CD4-positive, alpha-beta T cell (primary cell): ENCODE measurements at regions not wholly inside any gene's neighbourhood (a gene's known extent, or its start where the extent isn't known, plus 50 kb on each side); places are given as distances from the start of the nearest gene placed in this dataset.

ENCODE experiments used
- ATAC-seq: fragments of 200-7000 bp; cut with Tn5 transposase; one replicate; pipeline ENCODE4 v1.10.0; 2022; ENCODE audit warnings: mild to moderate bottlenecking; ENCODE audit not compliant: poor library complexity
- CTCF ChIA-PET: fragments of 350-600 bp; sonication (Branson Sonifier 250); formaldehyde crosslinking; loops from one replicate; lab custom pipeline; 2021; ENCODE audit warnings: antibody characterized with exemption, inconsistent platforms; lab: Charles Lee
- POLR2A ChIA-PET: fragments of 350-600 bp; sonication (Branson Sonifier 250); formaldehyde crosslinking; loops from one replicate; lab custom pipeline; 2021; ENCODE audit warnings: antibody characterized with exemption, inconsistent platforms; lab: Charles Lee
- DNase-seq, 14 experiments: peaks; one replicate each; pipeline ENCODE4 v3.0.0-alpha.2; 2013 to 2020; ENCODE audit warnings: mixed read lengths in 2 of 14
- H3K27ac ChIP-seq, 2 donors: one replicate each; pipeline versions ENCODE4 v1.5.1 to v1.7.0; 2013; ENCODE audit warnings: low read length in 2 of 2, low read depth in 1 of 2, mild to moderate bottlenecking in 1 of 2
- H3K27me3 ChIP-seq, 2 experiments: 1 replicate in 1 of 2; 2 replicates in 1 of 2; pipeline versions ENCODE4 v1.6.1 to v1.7.0; 2013; ENCODE audit warnings: low read length in 2 of 2, control low read depth in 1 of 2, mild to moderate bottlenecking in 1 of 2, moderate library complexity in 1 of 2; ENCODE audit not compliant: insufficient read depth in 2 of 2, control insufficient read depth in 1 of 2
- H3K36me3 ChIP-seq: one replicate; pipeline ENCODE4 v1.6.1; 2013; ENCODE audit warnings: low read length, control low read depth; ENCODE audit not compliant: insufficient read depth
- H3K4me1 ChIP-seq: one replicate; pipeline ENCODE4 v1.6.1; 2013; ENCODE audit warnings: low read length, control low read depth; ENCODE audit not compliant: insufficient read depth
- H3K4me3 ChIP-seq: one replicate; pipeline ENCODE4 v1.5.1; 2013; ENCODE audit warnings: mild to moderate bottlenecking, low read length, moderate library complexity
- H3K9me3 ChIP-seq, 2 experiments: 1 replicate in 1 of 2; 2 replicates in 1 of 2; pipeline versions ENCODE4 v1.6.1 to v1.7.0; 2013; ENCODE audit warnings: low read length in 2 of 2, mild to moderate bottlenecking in 2 of 2, control low read depth in 1 of 2, moderate library complexity in 1 of 2; ENCODE audit not compliant: control insufficient read depth in 1 of 2, insufficient read depth in 1 of 2
- H3K27ac Mint-ChIP-seq: one replicate; pipeline ENCODE4 v1.8.0; 2020; ENCODE audit warnings: mixed read lengths
- H3K27me3 Mint-ChIP-seq: one replicate; pipeline ENCODE4 v1.8.0; 2021; ENCODE audit warnings: mixed read lengths
- H3K36me3 Mint-ChIP-seq: one replicate; pipeline ENCODE4 v1.8.0; 2021; ENCODE audit warnings: low read depth, mixed read lengths
- H3K4me1 Mint-ChIP-seq: one replicate; pipeline ENCODE4 v1.8.0; 2021; ENCODE audit warnings: low read depth, mixed read lengths
- H3K4me3 Mint-ChIP-seq: one replicate; pipeline ENCODE4 v1.8.0; 2020; ENCODE audit warnings: mild to moderate bottlenecking, mixed read lengths
- H3K9me3 Mint-ChIP-seq: one replicate; pipeline ENCODE4 v1.8.0; 2020; ENCODE audit warnings: mixed read lengths
- intact Hi-C, 2 experiments: fragments of 100-400 bp; cut with DNase I in 1 of 2; cut with micrococcal nuclease in 1 of 2; formaldehyde crosslinking; loops; one replicate each; pipeline versions ENCODE4 v1.15.1 to v1.9.0; 2023 to 2025; cut with DNase I, micrococcal nuclease
- TF ChIP-seq, protein P1 (sequence below): fragments of 200-600 bp; IDR thresholded peaks from one replicate; pipeline ENCODE4 v1.8.0; 2022; ENCODE audit warnings: antibody characterized with exemption, mild to moderate bottlenecking

DNA sequence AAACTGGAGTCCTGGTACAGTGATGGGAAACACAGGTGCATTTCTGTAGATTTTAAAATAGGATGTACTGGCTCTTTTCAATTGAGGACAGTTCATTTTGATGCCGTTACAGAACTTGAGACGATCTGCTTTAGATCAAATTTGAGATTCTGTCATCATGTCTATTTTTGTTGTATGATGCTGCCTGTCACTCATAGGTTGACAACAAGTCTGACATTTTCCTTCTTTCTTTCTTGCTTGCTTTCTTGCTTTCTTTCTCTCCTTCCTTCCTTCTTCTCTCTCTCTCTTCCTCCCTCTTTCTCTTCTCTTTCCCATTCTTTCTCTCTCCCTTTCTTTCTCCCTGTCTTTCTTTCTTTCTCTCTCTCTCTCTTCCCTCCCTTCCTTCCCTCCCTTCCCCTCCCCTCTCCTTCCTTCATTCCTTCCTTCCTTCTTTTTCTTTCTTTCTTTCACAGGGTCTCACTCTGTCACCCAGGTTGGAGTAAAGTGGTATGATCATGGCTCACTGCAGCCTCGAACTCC, 152.6 kb upstream of the SGK1 start:
- POLR2A ChIA-PET = interaction anchor here (0.7 kb wide), 1 partner anchor 161 kb away, joined by 3 read pairs; no protein-coding TSS in a partner anchor
- no peak for ATAC-seq

DNA sequence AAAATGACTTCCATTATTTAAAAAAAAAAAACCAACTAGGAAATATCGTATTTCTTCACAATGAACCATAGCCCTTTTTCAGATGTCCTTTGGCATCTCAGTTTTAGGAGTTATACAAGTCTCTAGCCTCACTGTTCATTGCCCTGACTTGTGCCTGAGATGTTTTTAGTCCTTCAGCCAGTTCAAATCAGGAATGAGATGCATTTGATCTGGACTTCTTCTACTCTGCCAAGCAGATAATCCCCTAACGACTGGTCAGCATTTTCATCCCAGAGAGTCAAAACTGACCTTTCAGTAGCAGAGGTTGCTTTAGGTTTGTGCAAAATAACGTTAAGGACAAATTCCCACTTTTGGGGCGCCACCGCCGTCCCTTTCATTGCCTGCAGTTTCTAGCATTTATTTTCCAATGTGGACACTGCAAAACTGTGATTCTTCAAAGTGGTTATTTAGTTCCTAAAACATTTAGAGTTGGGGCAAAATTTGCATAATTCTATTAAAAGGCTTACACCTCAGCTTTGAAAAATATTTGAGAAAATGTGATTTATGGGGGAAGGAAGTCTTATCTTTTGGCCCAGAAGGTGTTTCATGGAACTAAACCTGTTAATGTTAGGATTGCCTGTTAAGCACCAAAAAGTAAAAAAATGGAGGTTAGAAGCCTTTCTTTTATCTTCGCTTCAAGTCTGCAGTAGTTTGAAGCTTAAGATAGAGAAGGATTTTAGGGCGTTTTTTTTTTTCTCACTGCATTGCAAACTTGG, 152.0 kb upstream of the SGK1 start:
- intact Hi-C loops = no loop called here
- Histone ChIP-seq H3K27ac (no peak overlapping the region), H3K4me1 (no peaks in the 10 kb centered on the region), H3K27me3 (no peaks in the 10 kb centered on the region), H3K9me3 (no peaks in the 10 kb centered on the region), H3K4me3 (no peak overlapping the region), H3K36me3 (no peaks in the 10 kb centered on the region)
- no peak overlapping the region for H3K4me3 Mint-ChIP-seq
- TF ChIP-seq, protein P1, sequence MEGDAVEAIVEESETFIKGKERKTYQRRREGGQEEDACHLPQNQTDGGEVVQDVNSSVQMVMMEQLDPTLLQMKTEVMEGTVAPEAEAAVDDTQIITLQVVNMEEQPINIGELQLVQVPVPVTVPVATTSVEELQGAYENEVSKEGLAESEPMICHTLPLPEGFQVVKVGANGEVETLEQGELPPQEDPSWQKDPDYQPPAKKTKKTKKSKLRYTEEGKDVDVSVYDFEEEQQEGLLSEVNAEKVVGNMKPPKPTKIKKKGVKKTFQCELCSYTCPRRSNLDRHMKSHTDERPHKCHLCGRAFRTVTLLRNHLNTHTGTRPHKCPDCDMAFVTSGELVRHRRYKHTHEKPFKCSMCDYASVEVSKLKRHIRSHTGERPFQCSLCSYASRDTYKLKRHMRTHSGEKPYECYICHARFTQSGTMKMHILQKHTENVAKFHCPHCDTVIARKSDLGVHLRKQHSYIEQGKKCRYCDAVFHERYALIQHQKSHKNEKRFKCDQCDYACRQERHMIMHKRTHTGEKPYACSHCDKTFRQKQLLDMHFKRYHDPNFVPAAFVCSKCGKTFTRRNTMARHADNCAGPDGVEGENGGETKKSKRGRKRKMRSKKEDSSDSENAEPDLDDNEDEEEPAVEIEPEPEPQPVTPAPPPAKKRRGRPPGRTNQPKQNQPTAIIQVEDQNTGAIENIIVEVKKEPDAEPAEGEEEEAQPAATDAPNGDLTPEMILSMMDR = no peak
- CTCF ChIA-PET = no interaction called here
- DNase-seq (no peak), ATAC-seq (no peak)
- H3K27ac Mint-ChIP-seq = no peak overlapping the region
- POLR2A ChIA-PET = interaction anchor here (0.6 to 0.7 kb wide), 2 partner anchors 161 to 466 kb away, joined by 3 to 5 read pairs; no protein-coding TSS in a partner anchor
- no peaks in the 10 kb centered on the region for H3K36me3 Mint-ChIP-seq
- H3K4me1 Mint-ChIP-seq = no peaks in the 10 kb centered on the region
- no peaks in the 10 kb centered on the region for H3K9me3 Mint-ChIP-seq
- H3K27me3 Mint-ChIP-seq = no peaks in the 10 kb centered on the region

More for the DNA sequence above, 152.6 kb upstream of the SGK1 start:
- Mint-ChIP-seq H3K4me1 (no peaks in the 10 kb centered on the region), H3K27me3 (no peaks in the 10 kb centered on the region), H3K36me3 (no peaks in the 10 kb centered on the region), H3K27ac (no peak overlapping the region), H3K9me3 (no peaks in the 10 kb centered on the region), H3K4me3 (no peak overlapping the region)
- no peaks in the 10 kb centered on the region for H3K36me3 ChIP-seq
- TF ChIP-seq, protein P1 = no peak
- no peak overlapping the region for H3K27ac ChIP-seq
- CTCF ChIA-PET = no interaction called here
- H3K9me3 ChIP-seq = no peaks in the 10 kb centered on the region
- no peak overlapping the region for H3K4me3 ChIP-seq
- intact Hi-C loops = no loop called here
- no peaks in the 10 kb centered on the region for H3K4me1 ChIP-seq
- DNase-seq = no peak
- no peaks in the 10 kb centered on the region for H3K27me3 ChIP-seq

DNA sequence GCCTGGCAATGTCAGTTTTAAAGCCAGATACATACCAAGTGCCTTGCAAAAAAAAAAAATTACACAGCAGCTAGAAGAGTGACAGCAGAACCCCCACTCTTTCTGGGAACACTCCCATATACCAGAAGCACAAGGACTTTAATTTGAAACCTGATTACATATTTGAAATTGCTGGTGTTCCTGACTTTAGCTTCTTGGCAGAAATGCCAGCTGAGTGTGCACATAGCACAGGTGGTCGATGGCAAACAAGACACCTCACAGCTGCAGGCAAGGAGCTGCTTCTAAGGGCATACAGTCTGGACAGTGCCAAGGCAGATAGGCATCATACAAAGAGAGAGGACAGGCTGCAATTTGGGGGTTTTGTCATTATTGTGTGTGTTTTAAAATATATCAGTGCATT, 150.7 kb upstream of the SGK1 start:
- Histone ChIP-seq H3K9me3 (no peaks in the 10 kb centered on the region), H3K36me3 (no peaks in the 10 kb centered on the region), H3K4me3 (no peak overlapping the region), H3K27me3 (no peaks in the 10 kb centered on the region), H3K27ac (no peak overlapping the region), H3K4me1 (no peaks in the 10 kb centered on the region)
- no peak for DNase-seq
- CTCF ChIA-PET = no interaction called here
- Mint-ChIP-seq H3K27ac (no peak overlapping the region), H3K4me3 (no peak overlapping the region), H3K9me3 (no peaks in the 10 kb centered on the region), H3K36me3 (no peaks in the 10 kb centered on the region), H3K4me1 (no peaks in the 10 kb centered on the region), H3K27me3 (no peaks in the 10 kb centered on the region)
- no peak for ATAC-seq
- intact Hi-C loops = no loop called here
- POLR2A ChIA-PET = no interaction called here
- TF ChIP-seq, protein P1 = no peak
